ENCODE measurements at regions not wholly inside any gene's neighbourhood (a gene's known extent, or its start where the extent isn't known, plus 50 kb on each side); places are given as distances from the start of the nearest gene placed in this dataset.

DNA sequence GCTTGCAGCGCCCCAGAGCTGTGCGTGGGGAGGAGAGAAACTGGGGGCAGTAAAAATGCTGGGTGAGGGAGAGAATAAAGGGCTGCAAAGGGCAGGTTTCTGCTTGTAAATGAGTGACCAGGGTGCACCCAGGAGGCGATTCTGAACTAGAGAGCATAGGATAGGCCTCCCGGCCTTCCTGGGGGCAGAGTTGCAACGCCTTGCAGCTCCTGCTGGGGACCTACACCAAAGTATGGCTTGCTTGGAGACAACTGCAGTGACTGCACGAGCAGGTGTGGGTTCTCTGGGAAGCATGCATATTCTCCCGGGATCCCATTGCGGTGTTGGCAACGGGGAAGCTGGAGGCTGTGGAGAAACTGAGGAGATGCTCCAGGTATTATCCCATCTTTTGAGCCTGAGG, 111.6 kb upstream of the SPACA1 start:
- DNase-seq (ENCODE audit: low read depth), result no peak

DNA sequence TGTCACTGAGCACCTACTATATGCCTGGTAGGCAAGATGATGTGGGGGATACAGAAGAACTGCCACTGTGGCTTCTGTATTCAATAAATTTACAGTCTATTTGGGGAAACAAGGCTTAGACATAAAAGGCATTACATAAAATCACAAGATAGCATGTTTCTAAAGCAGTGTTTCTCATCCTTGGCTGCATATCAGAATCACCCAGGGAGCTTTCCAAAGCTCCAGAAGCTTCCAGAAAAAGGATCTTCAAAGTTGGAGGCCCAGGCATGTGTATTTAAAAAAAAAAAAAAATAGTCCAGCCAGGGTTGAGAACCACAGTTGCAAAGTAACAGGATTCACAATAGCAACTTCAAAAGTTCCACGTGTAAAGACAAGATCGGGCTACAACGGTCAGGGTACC, 112.4 kb upstream of the SPACA1 start:
- no peak for DNase-seq (ENCODE audit: low read depth)

DNA sequence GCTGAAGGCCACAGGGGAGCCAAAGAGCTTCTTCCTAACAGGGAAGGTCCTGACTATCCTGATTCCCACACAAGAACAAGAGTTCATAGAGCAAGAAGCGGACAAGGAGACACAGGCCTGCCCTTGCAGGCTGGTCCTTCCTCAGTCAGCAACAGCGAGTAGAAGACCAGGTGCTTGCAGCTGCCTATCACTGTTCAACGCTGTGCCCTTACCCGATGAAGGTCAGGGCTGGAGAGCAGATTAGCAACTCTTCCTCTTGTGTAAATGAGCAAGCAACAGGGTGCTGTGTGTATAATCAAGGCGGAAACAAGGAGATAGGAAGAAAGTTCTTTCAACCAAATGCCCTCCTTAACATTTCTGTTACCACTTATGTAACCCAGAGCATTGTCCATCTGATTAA, 115.3 kb upstream of the SPACA1 start:
- no peak for DNase-seq (ENCODE audit: low read depth)

DNA sequence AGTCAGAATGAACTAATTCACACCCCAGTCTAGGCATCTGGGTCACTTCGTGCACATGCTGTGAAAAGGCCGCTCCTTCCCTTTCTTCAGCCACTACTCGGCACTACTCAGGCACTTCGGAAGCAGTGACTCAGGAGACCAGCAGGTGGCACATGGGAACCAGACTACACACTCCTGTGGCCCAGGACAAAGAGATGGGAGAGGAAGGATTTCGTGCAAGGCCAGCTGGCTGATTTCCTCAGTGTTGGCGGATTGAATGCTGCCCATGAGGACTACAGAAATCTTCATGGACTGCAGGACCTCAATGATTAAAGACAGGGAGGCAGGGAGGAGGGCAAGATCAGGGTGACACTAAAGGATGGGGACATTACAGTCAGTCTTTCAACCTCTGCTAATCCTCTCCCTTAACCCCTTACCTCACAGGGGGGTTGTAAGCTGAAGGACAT, 117.8 kb upstream of the SPACA1 start:
- DNase-seq (ENCODE audit: low read depth), result peak; percentile 83

DNA sequence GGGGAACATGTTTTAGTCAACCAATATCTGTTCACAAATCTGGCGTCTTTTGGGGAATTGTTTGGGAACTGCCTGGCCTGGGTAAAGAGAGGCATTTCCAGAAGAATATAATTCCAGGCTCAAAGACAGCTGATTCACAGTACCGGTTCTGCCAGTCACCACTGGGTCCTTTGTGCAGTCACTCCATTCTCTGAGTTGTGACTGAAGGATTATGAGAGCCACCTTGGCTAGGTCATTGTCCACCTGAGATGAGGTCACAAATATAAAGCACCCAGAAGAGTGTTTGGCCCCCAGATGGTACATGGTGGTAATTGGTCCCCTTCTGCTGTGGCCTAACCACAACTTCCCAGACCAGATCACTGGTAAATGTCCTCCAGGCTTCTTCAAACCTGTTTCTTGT, 121.0 kb upstream of the SPACA1 start:
- DNase-seq (ENCODE audit: low read depth), result no peak

DNA sequence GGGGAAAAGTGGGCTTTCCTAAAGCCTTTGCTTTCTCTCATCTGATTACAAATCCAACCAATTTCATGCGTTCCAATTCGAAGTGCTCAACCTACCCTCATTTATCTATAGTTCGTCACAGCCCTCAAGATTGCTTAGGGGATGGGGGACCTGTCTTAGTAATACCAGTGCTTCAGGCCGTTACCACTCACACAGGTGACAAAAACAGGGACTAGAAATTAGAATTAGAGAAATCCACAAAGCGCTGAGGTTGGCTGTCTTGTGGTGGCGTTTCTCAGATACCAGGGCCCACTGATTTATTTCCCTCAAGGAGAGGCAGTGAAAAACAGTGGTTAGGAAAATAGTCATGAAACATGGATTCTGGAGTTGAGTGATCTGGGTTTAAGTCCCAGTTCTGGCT, 121.6 kb upstream of the SPACA1 start:
- no peak for DNase-seq (ENCODE audit: low read depth)

DNA sequence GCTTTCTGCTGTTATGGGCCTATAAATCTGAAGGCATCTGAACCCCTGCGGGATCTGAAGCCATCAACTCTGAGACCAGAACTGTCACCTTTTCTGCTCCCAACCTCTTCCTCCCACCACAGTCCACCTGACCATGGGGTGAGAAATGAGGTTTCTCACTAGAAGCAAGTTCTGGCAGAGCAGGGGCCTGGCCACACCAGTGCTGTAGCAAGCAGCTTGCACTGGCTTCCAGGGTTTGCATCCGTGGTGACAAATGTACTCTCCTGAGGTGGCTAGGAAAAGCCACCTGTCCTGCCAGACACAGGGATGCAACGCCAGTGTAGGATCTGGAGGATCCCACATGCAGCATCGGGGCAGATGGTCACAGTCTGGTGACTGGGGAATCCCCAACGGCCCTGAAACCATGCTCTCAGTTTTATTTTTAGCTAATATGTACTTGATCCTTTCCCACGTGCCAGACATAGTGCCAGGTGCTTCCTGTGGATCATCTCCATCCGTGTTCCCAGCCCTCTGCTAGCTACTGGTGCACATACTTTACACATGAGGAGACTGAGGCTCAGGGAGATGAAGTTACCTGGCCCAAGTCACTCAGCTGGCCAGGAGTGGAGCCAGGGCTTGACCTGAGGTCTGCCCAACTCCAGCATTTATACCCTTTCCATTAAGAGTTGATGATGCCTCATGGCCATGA, 122.1 kb upstream of the SPACA1 start:
- DNase-seq (ENCODE audit: low read depth), result no peak

DNA sequence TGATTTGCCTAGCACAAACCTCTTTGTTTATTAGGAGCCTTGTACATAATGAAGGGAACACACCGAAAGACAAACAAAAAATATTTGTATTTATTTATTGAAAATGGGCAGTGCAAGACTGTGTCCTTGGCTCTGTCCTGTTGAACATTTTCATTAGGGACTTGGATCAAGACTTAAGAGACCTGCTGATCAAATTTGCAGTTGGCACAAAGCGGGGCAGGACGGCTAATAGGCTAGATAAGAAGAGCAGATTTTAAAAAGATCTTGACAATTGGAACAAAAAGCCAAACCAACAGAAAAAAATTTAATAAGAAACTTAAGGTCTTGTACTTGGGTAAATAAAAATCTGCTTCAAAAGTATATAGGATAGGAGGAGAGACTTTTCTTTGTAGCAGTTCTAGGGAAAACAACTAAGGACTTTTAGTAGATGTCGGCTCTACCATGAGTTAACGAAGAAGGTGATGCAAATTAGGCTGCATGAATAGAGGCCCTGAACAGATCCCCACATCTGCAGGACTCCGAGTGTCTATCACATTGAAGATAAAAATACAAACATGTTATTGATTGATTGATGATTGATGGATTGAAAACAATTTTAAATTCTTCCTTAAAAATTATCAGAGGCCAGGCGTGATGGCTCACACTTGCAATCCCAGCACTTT, 124.1 kb upstream of the SPACA1 start:
- no peak for DNase-seq (ENCODE audit: low read depth)

DNA sequence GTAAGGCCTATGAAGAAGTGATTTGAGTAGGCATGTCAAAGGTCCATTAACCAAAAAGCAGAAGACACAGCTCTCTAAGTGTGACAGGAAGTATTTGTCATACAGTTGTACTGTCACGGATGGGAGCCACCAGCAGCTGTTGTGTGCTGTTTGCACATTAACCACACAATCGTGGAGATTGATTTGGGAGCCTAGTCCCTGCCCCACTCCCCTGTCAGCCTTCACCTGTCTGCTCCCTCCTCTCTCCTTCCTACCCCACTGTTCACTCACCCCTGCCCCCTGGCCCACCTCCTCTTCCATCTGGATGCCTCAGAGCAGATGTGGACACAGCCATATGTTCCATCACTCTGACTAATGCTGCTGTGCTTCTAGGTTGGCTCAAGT, 124.7 kb upstream of the SPACA1 start:
- no peak for DNase-seq (ENCODE audit: low read depth)

DNA sequence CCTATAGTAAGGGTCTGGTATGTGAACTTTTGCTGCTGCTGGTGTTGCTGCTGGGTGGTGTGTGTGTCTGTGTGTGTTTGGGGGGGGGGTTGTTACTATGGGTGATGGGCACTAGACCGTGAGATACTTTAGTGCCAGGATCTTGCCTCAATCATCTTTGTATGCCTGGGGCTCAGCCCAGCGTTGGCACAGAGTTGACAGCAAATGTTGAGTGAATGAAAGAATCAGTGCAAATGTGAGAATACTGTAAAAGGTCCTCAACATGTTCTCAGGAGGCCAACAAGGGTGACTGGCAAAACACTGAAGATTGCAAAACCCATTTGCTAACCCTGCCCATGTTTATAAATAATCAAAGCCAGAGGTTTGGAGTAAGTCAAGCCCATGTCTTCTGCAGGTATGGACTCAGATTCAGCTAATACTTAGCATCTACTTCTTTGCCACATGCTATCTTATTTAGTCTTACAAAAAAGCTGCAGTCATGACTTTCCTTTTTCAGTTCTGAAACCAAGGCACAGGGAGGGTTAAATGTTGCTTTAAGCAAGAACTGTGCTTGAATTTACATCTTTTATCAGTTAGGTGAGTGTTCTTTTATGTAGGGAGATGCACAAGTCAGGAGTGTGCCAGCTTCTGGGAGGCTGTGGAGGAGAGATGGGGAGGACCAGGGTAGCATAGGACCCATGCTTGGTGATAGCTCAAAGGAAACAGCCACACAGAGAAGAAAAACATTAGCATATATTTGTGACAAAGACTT, 125.3 kb upstream of the SPACA1 start:
- DNase-seq (ENCODE audit: low read depth), result no peak

DNA sequence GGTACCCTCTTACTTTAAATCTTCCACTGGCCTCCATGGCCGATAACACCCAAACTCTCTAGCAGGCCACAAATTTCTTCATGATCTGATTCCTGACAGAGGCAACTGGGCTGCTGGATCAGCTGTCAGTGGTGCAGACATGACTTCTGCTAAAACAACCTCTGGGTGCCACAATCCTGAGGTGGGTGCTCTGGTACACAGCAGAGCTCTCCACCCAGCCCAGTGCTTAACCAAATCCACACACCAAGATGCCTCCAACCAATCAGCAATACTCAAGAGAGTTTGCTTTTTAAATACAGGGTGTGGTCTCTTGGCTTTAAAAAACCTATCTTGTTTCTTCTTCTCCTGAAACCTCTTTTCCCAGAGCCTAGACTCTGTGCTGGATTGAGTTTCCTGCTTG, 126.6 kb upstream of the SPACA1 start:
- no peak for DNase-seq (ENCODE audit: low read depth)

DNA sequence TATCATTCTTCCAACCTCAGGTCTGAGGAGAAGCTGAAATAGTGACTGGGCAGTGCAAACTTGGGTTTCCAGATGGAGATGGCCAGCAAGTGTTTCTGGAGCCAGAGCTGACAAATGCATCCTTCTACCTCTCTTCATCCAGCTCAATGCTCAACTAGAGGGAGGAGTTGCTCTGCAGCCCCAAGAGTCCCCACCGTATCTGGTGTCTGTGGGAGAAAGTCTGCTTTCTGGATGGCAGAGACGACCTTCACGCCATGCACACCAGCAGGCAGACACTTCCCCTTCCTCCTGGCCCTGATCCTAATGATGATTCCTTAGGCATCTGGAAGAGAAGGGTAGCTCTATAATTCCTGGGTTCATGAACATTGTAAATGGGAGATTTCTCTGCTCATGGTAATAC, 127.4 kb upstream of the SPACA1 start:
- DNase-seq (ENCODE audit: low read depth), result no peak

DNA sequence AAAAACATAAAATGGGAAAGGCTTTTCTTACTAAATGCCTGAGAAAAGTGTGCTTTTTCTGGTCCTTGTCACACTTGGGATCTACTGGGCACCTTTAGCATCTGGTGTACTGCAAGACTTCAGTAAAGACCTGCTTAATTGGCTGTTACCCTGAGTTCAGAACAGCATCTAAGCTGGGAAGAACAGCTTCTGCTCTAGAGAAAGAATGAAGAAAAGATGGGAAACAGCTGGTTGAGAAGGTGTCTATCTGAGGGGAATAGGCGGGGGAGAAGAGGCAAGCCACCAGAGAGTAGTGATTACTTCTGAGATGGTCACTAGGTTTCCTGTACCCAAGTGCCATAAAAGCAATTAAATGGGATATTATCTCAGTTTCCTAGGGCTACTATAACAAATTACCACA, 128.2 kb upstream of the SPACA1 start:
- no peak for DNase-seq (ENCODE audit: low read depth)

DNA sequence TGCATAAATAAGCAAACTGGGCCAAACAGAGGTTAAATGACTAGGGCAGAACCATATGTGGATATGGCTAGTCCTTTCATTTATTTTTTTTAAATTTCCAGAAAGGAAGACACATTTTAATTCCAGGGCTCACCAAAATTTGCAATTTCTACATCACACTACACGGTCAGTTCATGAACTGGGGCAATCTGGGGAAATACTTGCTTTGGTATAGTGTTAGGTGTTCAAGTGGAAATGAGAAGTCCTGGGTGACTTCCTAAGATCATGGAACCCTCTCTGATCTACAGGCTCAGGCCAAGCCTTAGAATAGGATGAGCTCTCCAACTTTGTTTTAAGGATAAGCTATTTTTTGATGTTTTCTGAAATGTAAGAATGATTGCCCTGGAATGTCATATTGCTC, 128.6 kb upstream of the SPACA1 start:
- DNase-seq (ENCODE audit: low read depth), result no peak

DNA sequence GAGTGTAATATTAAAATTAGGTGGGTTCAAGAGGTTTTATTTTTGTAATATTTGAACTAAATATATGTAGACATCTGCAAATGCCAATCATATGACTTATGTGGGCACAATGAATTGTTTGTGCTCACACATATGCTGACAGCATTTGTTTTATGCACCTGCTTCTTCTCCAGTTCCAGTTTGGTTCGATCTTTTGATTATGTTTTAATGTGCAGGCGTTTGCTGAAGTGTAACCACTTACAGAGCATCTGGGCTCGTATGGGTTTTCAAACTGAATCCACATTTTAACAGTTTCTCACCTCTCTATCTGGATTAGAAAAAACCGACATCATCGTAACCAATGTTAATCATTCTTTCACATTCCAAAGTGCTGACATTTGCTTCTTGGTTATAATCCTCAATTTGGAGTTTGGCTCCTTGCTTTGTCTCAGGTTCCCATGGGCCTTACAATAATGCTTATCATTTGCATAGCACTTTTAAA, 129.1 kb upstream of the SPACA1 start:
- no peak for DNase-seq (ENCODE audit: low read depth)

DNA sequence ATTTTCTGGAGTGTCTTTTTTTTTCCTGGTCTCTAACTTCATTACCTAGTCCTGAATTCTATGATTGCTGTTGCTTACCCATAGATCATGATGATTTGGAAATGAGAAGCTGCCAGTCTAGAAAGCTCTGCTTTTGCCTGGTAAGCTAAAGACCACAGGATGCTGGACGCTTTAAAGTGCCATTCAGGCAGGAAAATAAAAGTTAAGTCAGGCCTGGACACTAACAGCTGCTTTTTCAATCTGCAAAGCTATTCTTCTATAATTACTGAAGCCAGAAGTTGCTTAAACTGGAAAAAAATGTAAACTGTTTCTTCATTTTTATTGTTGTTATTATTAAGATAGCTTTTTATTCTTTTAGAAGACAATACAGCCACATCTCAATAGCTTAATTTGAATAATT, 129.8 kb upstream of the SPACA1 start:
- no peak for DNase-seq (ENCODE audit: low read depth)

DNA sequence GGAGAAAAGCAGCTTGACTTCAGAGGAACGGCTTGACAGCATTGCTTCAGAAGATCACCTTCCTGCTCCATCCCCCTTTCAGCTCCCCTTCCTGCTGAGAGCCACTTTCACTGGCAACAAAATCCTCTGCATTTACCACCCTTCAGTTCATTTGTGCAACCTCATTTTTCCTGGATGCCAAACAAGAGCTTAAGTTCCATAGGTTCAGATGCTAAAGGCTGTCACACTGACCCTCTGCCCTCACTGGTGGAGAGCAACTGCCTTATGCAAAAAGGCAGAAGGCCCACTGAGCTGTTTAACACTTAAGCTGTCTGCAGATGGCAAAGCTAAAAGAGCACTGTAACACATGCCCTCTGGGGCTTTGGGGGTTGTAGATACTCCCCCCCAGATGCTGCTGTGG, 131.2 kb upstream of the SPACA1 start:
- DNase-seq (ENCODE audit: low read depth), result no peak

DNA sequence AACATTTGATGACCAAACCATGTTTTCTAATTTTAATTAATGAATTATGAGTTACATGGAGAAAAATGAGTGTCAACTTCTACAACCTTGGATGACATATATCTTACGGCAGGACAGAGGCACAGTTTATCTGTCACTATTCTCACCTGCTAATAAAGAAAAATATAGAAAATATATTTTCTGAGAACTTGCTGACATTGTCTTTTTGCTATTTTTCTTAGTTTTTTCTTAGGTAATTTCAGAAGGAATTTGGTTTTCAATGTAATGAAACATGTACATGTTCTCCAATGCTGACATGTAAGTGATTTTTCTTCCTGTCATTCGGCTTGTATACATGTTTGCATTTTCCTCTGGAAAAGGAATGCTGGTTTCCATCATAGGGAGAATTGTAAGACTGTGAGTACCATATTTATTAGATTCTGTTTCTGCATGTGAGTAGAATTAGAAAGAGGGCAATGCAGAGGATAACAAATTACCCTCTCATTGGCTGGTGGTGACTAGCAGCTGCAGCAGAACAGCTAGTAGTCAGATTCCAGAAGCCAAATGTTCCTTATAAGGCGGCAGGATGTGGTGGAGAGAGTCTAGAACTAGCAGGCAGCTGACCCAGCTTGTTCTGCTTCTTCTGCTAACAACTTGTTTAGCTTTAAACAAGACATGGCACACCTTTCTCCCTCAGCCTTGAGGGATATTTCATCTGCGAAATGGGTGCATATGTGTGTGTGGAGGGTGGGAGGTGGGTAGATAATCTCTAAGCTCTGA, 132.8 kb upstream of the SPACA1 start:
- peak; percentile 23 for DNase-seq (ENCODE audit: low read depth)

DNA sequence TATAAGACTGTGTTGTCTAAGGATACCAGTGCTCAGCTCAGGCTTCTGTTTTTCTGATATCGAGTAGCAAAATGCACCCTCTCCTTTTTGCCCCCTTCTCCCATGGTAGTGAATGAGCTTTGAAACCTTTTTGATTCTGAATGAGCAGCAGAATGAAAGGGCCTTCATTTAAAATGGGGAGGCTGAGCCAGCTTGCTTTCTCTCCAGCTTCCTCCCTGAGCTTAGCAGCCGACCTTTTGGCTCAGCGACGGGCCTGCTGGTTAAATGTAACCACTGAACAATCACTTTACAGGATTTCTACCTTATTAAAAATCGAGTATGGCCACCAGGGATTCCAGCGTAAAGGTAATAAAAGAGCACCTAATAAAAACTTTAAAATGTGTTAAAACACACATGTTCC, 133.7 kb upstream of the SPACA1 start:
- no peak for DNase-seq (ENCODE audit: low read depth)

DNA sequence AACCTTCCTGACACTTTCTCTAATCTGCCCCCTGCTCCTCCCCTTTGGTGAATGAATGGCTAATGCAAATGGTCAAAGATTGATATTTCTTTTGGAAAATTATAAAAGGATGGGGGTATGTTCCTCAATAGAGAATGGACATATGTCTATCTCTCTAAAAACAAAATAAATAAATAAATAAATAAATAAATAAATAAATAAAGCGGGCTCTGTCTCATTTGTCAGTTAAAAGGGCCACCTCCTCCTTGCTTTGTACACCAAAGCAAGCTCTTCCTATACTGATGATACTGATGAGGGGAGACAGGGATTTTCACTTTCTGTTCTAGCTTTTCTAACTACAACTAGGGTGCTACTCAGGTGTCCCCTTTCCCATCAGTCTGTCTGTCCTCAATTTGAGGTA, 135.5 kb upstream of the SPACA1 start:
- no peak for DNase-seq (ENCODE audit: low read depth)

DNA sequence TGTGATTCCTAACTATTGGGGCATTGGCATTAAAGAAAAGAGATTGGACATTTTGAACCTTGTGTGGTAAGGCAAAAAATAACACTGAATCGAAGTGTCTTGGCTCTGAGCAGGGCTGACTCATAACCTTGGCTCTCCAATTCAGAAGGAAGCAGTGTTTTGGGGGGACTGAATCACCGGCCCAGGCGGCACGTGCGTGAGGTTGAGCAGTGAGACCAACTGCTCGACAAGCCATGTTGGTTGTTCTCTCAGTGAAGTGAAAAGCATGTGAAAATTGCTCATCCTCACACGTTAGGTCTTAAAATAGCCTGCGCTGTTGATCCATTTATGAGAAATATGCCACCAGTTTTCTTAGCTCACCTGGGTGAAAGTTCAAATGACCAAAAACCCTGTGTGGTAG, 137.8 kb upstream of the SPACA1 start:
- DNase-seq (ENCODE audit: low read depth), result peak; percentile 67

DNA sequence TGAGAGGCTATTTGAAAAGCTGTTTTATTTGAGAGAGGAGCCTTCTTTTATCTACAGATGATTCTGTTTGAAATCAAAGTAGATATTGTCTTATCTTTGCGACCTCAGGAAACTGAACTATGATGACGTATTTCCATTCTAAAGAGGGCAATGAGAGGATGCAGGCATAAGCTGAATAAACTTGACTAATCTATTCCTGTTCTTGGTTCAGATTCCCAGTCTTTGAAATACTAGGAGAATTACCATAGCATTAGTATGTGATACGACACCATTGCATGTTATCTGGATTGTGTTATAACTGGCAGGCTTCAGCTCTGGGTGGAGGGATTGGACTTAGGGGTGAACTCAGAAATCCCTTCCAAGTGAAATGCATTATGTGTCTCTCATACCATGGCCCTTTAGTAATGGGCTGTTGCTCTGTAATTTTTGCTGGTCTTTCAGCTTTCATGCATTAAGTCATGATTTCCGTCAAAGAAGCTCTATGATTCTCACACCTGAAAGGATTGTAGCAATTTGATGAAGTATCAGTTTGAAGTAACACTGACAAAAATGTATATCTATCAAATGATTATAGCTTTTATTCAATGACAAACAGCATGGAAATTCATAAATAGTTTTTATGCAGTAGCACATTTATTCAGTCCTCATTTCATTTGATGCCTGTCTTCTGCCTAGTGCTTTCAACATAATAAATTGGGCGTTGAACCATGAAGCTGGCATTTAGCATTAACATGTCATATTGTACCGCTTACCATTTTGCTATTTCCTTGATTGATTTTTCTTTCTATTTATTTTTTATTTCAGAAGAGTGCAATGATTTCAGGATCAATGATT, 138.4 kb upstream of the SPACA1 start:
- no peak for DNase-seq (ENCODE audit: low read depth)

Data from EH (cell line).